ENCODE measurements at regions not wholly inside any gene's neighbourhood (a gene's known extent, or its start where the extent isn't known, plus 50 kb on each side); places are given as distances from the start of the nearest gene placed in this dataset.

- H4K91ac ChIP-seq (replicated peaks; ENCODE audit: insufficient read length, low read length) = no peak overlapping the region
- no peak overlapping the region for H2BK20ac ChIP-seq (ENCODE audit: low read length)
- no peak overlapping the region for H2BK12ac ChIP-seq (ENCODE audit: low read depth, low read length)
- no peak overlapping the region for H3K4ac ChIP-seq (replicated peaks; ENCODE audit: insufficient read length, low read depth, low read length)
- no peaks in the 10 kb centered on the region for H3K79me2 ChIP-seq (ENCODE audit: control insufficient read depth in 1 of 2, insufficient read depth in 2 of 2, low read length in 2 of 2)
- no peaks in the 10 kb centered on the region for H3K79me1 ChIP-seq (ENCODE audit: low read depth, low read length)
- ChIA-PET POLR2A (ENCODE audit: partially characterized antibody) (no interaction called here), CTCF (ENCODE audit: partially characterized antibody) (no interaction called here)
- H3K4me2 ChIP-seq (ENCODE audit: insufficient read depth in 1 of 2, low read depth in 2 of 2, low read length in 2 of 2) = no peak overlapping the region
- no peak overlapping the region for H3K9ac ChIP-seq (replicated peaks in 1 of 4; ENCODE audit: extremely low read depth in 1 of 4, low read depth in 3 of 4, low read length in 3 of 4)
- FAIRE-seq = no peak
- no peaks in the 10 kb centered on the region; a peak in 1 of 8 replicates for H3K36me3 ChIP-seq (ENCODE audit: control insufficient read depth in 2 of 4, insufficient read depth in 4 of 4, low read length in 3 of 4)
- WGBS, 2 experiments (ENCODE audit: extremely low coverage in 1 of 2, insufficient coverage in 1 of 2, insufficient read length in 1 of 2, insufficient replicate concordance in 2 of 2, low coverage in 1 of 2, low lambda C conversion rate in 2 of 2, missing lambda C conversion rate in 1 of 2) = 0% methylated on average over 1 of the region's 1 CpG; no CpG with 5 or more reads in 1 of the 2 experiments
- no peak overlapping the region for H2BK120ac ChIP-seq (replicated peaks; ENCODE audit: low read depth, low read length)
- no peak overlapping the region for H2AFZ ChIP-seq (ENCODE audit: low read length)
- no peaks in the 10 kb centered on the region for H3K23me2 ChIP-seq (ENCODE audit: low read depth, low read length)
- no peak overlapping the region for H3K56ac ChIP-seq (replicated peaks; ENCODE audit: insufficient read length, low read depth, low read length)
- H2BK15ac ChIP-seq (ENCODE audit: low read length) = no peak overlapping the region
- no peak overlapping the region for H2BK5ac ChIP-seq (ENCODE audit: low read depth, low read length)
- H4K8ac ChIP-seq (ENCODE audit: extremely low read depth, insufficient read depth, low read length) = no peak overlapping the region
- no peak overlapping the region for H2AK5ac ChIP-seq (ENCODE audit: low read depth, low read length)
- H4K5ac ChIP-seq (ENCODE audit: insufficient read length, low read depth, low read length) = no peak overlapping the region
- peaks cover 0 to 3% (median 0%) of the 10 kb centered on the region in 4 experiments; a peak in 1 of 7 replicates for H3K4me1 ChIP-seq (replicated peaks in 1 of 4; ENCODE audit: control insufficient read depth in 3 of 4, insufficient read depth in 4 of 4, low read length in 3 of 4)
- H3K18ac ChIP-seq (ENCODE audit: extremely low read depth, low read length) = no peak overlapping the region
- H3K27me3 ChIP-seq (replicated peaks in 1 of 4; ENCODE audit: control insufficient read depth in 3 of 4, extremely low read depth in 1 of 4, insufficient read depth in 3 of 4, low read length in 3 of 4) = no peaks in the 10 kb centered on the region
- no peak overlapping the region for H3K23ac ChIP-seq (ENCODE audit: insufficient read length)
- no peak overlapping the region for H3K4me3 ChIP-seq (ENCODE audit: extremely low read depth in 1 of 4, insufficient read depth in 2 of 4, low read depth in 3 of 4, low read length in 4 of 4)
- no peaks in the 10 kb centered on the region for H4K20me1 ChIP-seq (replicated peaks in 1 of 2; ENCODE audit: control insufficient read depth in 1 of 2, insufficient read depth in 2 of 2, low read length in 2 of 2)
- H3K27ac ChIP-seq (ENCODE audit: low read depth, low read length) = no peak overlapping the region
- no peak overlapping the region for H3K14ac ChIP-seq (ENCODE audit: insufficient read length)
- no peaks in the 10 kb centered on the region for H3K9me3 ChIP-seq (ENCODE audit: insufficient read depth in 2 of 2, low read depth in 1 of 2, low read length in 1 of 2)
- DNase-seq (ENCODE audit: low read depth in 1 of 2, low spot score in 2 of 2) = no peak
- TF ChIP-seq POLR2A (IDR thresholded peaks at IDR 0.05; ENCODE audit: control extremely low read depth in 1 of 2, low read depth in 2 of 2, low read length in 2 of 2) = no peak
- TF ChIP-seq, protein P1, sequence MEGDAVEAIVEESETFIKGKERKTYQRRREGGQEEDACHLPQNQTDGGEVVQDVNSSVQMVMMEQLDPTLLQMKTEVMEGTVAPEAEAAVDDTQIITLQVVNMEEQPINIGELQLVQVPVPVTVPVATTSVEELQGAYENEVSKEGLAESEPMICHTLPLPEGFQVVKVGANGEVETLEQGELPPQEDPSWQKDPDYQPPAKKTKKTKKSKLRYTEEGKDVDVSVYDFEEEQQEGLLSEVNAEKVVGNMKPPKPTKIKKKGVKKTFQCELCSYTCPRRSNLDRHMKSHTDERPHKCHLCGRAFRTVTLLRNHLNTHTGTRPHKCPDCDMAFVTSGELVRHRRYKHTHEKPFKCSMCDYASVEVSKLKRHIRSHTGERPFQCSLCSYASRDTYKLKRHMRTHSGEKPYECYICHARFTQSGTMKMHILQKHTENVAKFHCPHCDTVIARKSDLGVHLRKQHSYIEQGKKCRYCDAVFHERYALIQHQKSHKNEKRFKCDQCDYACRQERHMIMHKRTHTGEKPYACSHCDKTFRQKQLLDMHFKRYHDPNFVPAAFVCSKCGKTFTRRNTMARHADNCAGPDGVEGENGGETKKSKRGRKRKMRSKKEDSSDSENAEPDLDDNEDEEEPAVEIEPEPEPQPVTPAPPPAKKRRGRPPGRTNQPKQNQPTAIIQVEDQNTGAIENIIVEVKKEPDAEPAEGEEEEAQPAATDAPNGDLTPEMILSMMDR (IDR thresholded peaks at IDR 0.05; ENCODE audit: control extremely low read depth in 1 of 3, insufficient read depth in 1 of 3, low read depth in 1 of 3, low read length in 3 of 3) = no peak
- no peak for TF ChIP-seq RBBP5 (IDR thresholded peaks at IDR 0.05; ENCODE audit: borderline replicate concordance, low read depth, low read length)
- TF ChIP-seq JUN (IDR thresholded peaks at IDR 0.05; ENCODE audit: low read depth, low read length) = no peak
- TF ChIP-seq, protein P2, sequence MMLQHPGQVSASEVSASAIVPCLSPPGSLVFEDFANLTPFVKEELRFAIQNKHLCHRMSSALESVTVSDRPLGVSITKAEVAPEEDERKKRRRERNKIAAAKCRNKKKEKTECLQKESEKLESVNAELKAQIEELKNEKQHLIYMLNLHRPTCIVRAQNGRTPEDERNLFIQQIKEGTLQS (IDR thresholded peaks at IDR 0.05; ENCODE audit: insufficient read depth, low read depth, low read length) = no peak
- TF ChIP-seq SUZ12 (IDR thresholded peaks at IDR 0.05; ENCODE audit: low read length) = no peak
- no peak for TF ChIP-seq CTBP2 (IDR thresholded peaks at IDR 0.05; ENCODE audit: borderline replicate concordance, insufficient read depth, insufficient read length, low read length)
- TF ChIP-seq RXRA (IDR thresholded peaks at IDR 0.05; ENCODE audit: insufficient read depth, low read depth, low read length) = no peak
- no peak for TF ChIP-seq SP1 (IDR thresholded peaks at IDR 0.05; ENCODE audit: low read depth, low read length)
- no peak for TF ChIP-seq CBX5 (IDR thresholded peaks at IDR 0.05; ENCODE audit: low read depth, low read length)
- TF ChIP-seq EP300 (IDR thresholded peaks at IDR 0.05; ENCODE audit: borderline replicate concordance in 1 of 2, low read depth in 2 of 2, low read length in 2 of 2) = no peak
- TF ChIP-seq BCL11A (IDR thresholded peaks at IDR 0.05; ENCODE audit: low read depth in 2 of 2, low read length in 2 of 2) = no peak
Measured at GRCh38 chr3:88235102-88235501, 85.3 kb downstream of the C3orf38 start.

Measured in H1 (cell line).